GM19023 (cell line): ENCODE measurements at regions not wholly inside any gene's neighbourhood (a gene's known extent, or its start where the extent isn't known, plus 50 kb on each side); places are given as distances from the start of the nearest gene placed in this dataset.
"Not testable (repeated sequence)": the region's sequence is repeated elsewhere in the genome, so short reads cannot be mapped to it uniquely, and the experiment has no call there.

Experiments
- ATAC-seq: cut with Tn5 transposase; IDR thresholded peaks from one replicate; pipeline ENCODE4 v1.9.1; 2021; ENCODE audit warnings: mild to moderate bottlenecking, moderate library complexity; ENCODE audit not compliant: unreplicated experiment

- no peak for ATAC-seq
Measured at GRCh38 chr13:91052876-91053275, 294.6 kb upstream of the MIR17HG start.

DNA sequence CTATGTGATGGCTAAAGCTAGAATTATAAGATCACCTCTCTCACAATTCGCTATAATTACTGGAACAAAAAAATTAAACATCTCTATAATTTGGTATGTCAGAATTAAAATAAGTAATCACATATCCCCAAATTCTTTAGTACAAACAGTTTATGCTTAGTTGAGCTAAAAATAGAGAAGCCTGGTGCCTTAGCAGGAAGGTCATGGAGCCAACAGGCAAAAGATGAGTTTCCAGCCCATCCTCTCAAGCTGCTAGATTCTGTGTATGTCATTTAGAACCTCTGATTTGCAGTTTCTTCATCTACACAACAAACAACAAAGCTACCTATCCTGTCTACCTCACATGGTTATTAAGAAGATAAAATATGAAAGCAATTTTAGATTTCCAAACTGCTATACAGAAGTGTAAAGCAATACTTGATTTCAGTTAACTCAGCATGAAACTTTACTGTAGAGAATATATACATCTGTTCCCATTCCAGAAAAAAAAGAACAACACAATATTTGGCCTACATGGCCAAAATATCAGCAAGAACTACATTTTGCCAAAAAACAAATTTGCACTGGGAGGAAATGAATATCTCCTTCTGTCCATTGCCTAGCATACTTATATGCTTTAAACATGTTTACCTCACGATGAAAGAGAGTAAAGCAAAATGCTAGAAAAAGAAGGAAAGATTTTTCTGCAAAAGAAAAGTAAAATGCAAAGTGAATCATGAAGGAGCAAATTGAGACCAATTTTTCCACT, 294.0 kb upstream of the MIR17HG start:
- ATAC-seq = no peak

DNA sequence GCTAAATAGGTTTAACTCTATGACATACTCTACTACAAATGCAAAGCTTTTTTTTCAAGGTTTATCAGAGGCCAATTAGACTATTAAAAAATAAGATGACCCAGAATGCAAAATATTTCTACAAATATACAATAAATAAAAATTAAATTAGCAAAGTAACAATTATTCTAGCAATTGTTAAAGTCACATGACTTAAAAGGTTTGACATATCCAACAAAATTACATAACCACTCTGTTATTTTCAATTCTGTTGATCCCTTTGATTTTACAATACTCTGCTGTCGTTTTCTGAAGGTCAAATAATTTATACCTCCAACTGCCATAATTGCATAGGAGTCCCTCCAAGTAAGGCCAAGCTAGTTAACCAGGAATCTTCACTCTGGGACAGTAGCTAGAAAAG, 292.6 kb upstream of the MIR17HG start:
- ATAC-seq = no peak

GRCh38 chr13:91056746-91057145, 290.7 kb upstream of the MIR17HG start:
- ATAC-seq = peak; percentile 93

DNA sequence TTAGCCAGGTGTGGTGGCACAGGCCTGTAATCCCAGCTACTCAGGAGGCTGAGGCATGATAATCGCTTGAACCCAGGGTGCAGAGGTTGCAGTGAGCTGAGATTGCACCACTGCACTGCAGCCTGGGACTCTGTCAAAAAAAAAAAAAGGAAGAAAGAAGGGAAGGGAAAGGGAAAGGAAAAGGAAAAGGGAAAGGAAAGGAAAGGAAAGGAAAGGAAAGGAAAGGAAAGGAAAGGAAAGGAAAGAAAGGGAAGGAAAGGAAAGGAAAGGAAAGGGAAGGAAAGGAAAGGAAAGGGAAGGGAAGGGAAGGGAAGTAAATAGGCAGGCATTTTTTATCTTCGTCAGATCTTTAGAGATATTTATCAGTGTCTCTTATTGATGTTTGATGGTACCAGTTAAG, 290.0 kb upstream of the MIR17HG start:
- not testable (repeated sequence) for ATAC-seq

DNA sequence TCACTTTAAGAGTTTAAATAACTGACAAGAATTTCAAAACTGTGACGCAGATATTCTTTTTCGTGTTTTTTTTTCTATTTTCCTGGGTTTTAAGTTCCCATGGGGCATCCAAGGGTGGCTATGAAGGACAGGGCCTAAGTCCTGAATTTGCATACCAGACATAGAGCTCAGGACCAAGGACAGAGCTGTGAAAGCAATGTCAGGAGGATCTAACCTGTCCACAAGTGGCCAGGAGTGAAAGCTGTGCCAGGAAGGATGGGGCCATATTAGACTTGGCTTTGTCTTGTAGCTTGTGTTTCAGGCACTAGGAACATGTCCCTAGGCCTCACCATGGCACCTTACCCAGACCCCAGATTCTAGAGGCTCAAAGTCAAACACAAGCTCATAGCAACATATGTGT, 289.4 kb upstream of the MIR17HG start:
- no peak for ATAC-seq

DNA sequence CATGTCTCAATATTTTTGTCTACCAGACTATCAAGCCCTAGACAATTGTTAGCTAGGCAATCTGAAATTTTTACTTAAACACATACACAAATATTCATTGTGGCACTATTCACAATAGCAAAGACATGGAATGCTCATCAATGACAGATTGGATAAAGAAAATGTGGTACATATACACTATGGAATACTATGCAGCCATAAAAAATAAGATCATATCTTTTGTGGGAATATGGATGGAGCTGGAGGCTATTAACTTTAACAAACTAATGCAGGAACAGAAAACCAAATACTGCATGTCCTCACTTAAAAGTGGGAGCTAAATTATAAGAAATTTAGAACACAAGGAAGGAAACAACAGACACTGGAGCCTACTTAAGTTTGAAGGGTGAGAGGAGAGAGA, 288.6 kb upstream of the MIR17HG start:
- no peak for ATAC-seq

- ATAC-seq = no peak
Measured at GRCh38 chr13:91066745-91067144, 280.7 kb upstream of the MIR17HG start.

DNA sequence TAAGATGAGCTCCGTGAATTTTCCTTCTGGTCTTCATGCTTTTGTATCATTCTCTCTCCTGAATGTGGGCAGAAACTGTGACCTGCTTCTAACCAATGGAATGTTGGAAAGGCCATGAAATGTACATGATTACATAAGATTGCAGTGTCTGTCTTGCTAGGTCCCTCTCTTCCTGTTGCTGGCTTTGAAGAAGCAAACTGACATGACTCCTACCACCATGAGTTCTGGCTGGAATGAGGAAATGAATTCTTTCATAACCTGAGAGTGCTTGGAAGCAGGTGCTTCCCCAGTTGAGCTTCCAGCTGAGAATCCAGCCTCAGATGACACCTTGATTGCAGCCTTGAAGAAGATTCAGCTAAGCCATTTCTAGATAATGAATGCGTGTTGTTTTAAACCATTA, 275.0 kb upstream of the MIR17HG start:
- ATAC-seq = no peak

DNA sequence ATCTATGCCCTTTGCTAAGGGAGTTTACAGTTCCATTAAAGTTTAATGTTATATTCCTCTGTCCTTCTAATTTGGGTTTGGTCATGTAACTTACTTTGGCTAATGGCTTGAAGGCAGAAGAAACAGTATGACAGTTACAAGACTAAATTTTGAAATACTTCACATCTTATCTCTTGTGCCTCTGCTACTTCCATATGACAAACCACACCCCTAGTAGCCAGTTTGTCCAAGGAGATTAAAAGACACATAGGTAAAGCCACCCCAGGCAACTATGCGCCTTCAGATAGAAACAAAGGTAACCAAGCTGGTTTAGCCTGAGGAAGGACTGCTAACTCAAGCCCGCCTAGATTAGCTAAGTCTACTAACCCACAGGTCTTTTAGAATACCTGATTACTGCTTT, 273.4 kb upstream of the MIR17HG start:
- ATAC-seq = no peak

- no peak for ATAC-seq
Measured at GRCh38 chr13:91076830-91077229, 270.7 kb upstream of the MIR17HG start.

DNA sequence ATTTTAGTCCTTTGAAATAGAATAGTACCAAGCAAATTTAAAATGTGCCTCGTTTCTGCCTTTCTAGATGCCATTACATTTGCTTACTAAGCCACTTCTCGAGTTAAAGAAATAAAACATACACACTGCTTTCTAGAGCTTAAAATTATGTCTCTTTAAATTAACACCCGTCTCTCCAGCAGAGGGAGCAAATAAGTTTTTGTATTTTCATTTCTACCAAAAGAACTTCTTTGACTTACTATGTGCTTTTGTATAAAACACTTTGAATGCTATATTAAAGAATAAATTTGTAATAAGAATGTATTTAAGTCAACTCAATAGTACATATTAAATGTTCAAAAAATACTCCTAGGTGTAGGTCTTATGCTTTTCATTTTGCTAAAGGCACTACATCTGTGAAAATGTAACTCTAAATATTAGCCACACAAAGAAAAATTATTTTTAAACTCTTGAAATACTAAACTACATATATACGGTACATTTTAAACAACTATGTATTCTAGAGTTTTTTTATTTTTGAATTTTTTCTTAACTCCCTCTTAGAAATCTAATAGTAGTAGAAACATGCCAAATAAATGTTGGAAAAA, 269.3 kb upstream of the MIR17HG start:
- no peak for ATAC-seq

- no peak for ATAC-seq
Measured at GRCh38 chr13:91079176-91079575, 268.3 kb upstream of the MIR17HG start.

GRCh38 chr13:91085127-91085526, 262.4 kb upstream of the MIR17HG start:
- no peak for ATAC-seq

DNA sequence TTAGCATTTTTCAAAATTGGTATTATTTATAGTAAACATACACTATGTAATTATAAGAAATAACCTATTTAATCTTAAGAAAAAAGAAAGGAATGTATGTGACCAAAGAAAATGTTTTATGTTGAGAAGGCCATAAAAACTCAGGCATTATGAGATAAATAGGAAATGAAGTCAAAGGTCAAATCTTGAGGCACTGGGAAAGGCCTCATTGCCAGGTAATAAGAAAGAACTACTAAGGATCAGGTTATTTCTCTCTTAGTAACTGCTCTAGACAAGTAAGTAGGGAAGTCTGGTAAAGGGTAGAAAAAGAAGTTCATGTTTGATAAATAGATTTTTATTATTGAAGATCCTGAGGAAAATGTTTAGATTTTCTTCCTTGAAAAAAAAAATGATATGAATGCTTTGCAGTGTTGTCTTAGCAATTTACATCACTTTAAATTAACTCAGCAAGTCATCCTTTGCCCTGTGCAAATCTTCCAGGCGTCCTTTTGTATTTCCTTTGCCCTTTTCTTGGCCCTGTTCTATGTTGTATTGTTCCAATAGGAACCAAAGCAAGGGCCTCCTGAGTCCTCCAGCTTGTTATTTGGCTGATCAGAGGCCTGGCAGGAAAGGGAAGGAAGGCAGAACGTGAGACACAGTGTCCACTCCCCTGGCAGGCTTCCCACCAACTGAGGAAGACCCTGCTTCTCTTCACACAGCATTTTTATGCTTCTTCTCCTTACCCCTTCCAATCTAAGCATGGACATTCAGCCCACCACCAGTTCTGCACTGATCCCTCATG, 260.4 kb upstream of the MIR17HG start:
- no peak for ATAC-seq

DNA sequence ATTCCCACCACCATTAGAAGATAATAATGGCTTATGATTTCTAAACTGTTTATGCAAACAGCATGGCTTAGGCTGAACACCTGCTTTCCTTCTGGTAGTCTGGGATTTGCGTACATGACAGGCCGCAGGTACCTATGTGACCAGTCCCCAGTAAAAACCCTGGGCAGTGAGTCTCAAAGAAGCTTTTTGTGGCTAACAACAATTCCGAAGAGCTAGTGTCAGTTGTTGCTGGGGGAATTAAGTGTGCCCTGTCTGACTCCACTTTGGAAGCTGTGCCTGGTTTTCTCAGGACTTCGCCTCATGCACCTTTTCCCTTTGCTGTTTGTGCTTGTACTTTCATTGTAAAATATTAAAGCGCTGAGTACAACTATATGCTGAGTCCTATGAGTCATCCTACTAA, 250.2 kb upstream of the MIR17HG start:
- no peak for ATAC-seq

GRCh38 chr13:91099877-91100276, 247.6 kb upstream of the MIR17HG start:
- no peak for ATAC-seq

GRCh38 chr13:91100944-91101343, 246.5 kb upstream of the MIR17HG start:
- ATAC-seq = no peak

- ATAC-seq = no peak
Measured at GRCh38 chr13:91101381-91101780, 246.1 kb upstream of the MIR17HG start.

- ATAC-seq = no peak
Measured at GRCh38 chr13:91105270-91105669, 242.2 kb upstream of the MIR17HG start.

GRCh38 chr13:91106565-91106964, 240.9 kb upstream of the MIR17HG start:
- ATAC-seq = no peak

- no peak for ATAC-seq
Measured at GRCh38 chr13:91108315-91108714, 239.2 kb upstream of the MIR17HG start.
